Mesendoderm (in vitro differentiated cells): ENCODE measurements at regions not wholly inside any gene's neighbourhood (a gene's known extent, or its start where the extent isn't known, plus 50 kb on each side); places are given as distances from the start of the nearest gene placed in this dataset.

ENCODE experiments used
- DNase-seq: peaks from one replicate; pipeline ENCODE4 v3.0.0; 2013
- H2AK5ac ChIP-seq: 2 replicates; pipeline ENCODE4 v1.6.1; 2013; ENCODE audit warnings: low read length, inconsistent platforms
- H2BK120ac ChIP-seq: 2 replicates; pipeline ENCODE4 v1.6.1; 2013; ENCODE audit warnings: low read depth, mild to moderate bottlenecking, low read length, moderate library complexity, mixed read lengths
- H2BK15ac ChIP-seq: replicated peaks from 2 replicates; pipeline ENCODE4 v1.6.1; 2013; ENCODE audit warnings: low read depth, mild to moderate bottlenecking, moderate library complexity
- H2BK5ac ChIP-seq: 2 replicates; pipeline ENCODE4 v1.6.1; 2013; ENCODE audit warnings: low read length, inconsistent platforms
- H3K18ac ChIP-seq: 2 replicates; pipeline ENCODE4 v1.6.1; 2013; ENCODE audit warnings: mild to moderate bottlenecking, low read length, mixed read lengths
- H3K23ac ChIP-seq: one replicate; pipeline ENCODE4 v1.6.1; 2013; ENCODE audit warnings: low read length
- H3K27ac ChIP-seq: 2 replicates; pipeline ENCODE4 v1.5.1; 2013; ENCODE audit warnings: low read depth, mild to moderate bottlenecking, inconsistent platforms, low read length, moderate library complexity
- H3K27me3 ChIP-seq: 2 replicates; pipeline ENCODE4 v1.6.1; 2013; ENCODE audit warnings: low read length, control low read depth, mild to moderate bottlenecking, inconsistent platforms; ENCODE audit not compliant: insufficient read depth, poor library complexity
- H3K36me3 ChIP-seq: 2 replicates; pipeline ENCODE4 v1.6.1; 2013; ENCODE audit warnings: low read length, inconsistent platforms; ENCODE audit not compliant: control insufficient read depth, insufficient read depth
- H3K4ac ChIP-seq: one replicate; pipeline ENCODE4 v1.6.1; 2013; ENCODE audit warnings: low read depth, mild to moderate bottlenecking, low read length, moderate library complexity
- H3K4me1 ChIP-seq: 2 replicates; pipeline ENCODE4 v1.6.1; 2013; ENCODE audit warnings: low read depth, low read length, inconsistent platforms; ENCODE audit not compliant: control insufficient read depth
- H3K4me2 ChIP-seq: 2 replicates; pipeline ENCODE4 v1.6.1; 2013; ENCODE audit warnings: low read length
- H3K4me3 ChIP-seq: 2 replicates; pipeline ENCODE4 v1.5.1; 2013; ENCODE audit warnings: mild to moderate bottlenecking, low read length
- H3K56ac ChIP-seq: one replicate; pipeline ENCODE4 v1.6.1; 2013; ENCODE audit warnings: low read length
- H3K79me1 ChIP-seq: 2 replicates; pipeline ENCODE4 v1.6.1; 2013; ENCODE audit warnings: low read length, inconsistent platforms
- H3K79me2 ChIP-seq: 2 replicates; pipeline ENCODE4 v1.6.1; 2013; ENCODE audit warnings: mild to moderate bottlenecking, low read length; ENCODE audit not compliant: control insufficient read depth, insufficient read depth
- H3K9ac ChIP-seq: 2 replicates; pipeline ENCODE4 v1.6.1; 2013; ENCODE audit warnings: low read length, inconsistent platforms
- H4K5ac ChIP-seq: one replicate; pipeline ENCODE4 v1.6.1; 2013; ENCODE audit warnings: low read length
- H4K8ac ChIP-seq: one replicate; pipeline ENCODE4 v1.6.1; 2013; ENCODE audit warnings: low read depth, mild to moderate bottlenecking, control low read depth, low read length, moderate library complexity
- WGBS: extraction: QIAGEN DNeasy Blood & Tissue Kit; methylation state at CpG from one replicate; pipeline ENCODE4 v1.1.7; 2013; ENCODE audit warnings: low lambda C conversion rate, missing lambda C conversion rate; ENCODE audit not compliant: insufficient coverage; ENCODE audit errors: extremely low coverage; 5-methylcytosine and 5-hydroxymethylcytosine counted together

- Histone ChIP-seq H3K4me1 (no peaks in the 10 kb centered on the region), H3K23ac (no peak overlapping the region)
Measured at GRCh38 chr16:80034469-80034826, 433.9 kb upstream of the MAF start.

GRCh38 chr16:80033783-80034468 is 433.4 kb upstream of the MAF start:
- no peak overlapping the region for H3K4me2 ChIP-seq
- H3K18ac ChIP-seq, result no peak overlapping the region
- DNase-seq, result no peak
- no peaks in the 10 kb centered on the region for H3K4me1 ChIP-seq
- no peak overlapping the region for H2BK120ac ChIP-seq
- no peak overlapping the region for H3K23ac ChIP-seq
- no peak overlapping the region for H3K9ac ChIP-seq
- H3K4ac ChIP-seq, result no peak overlapping the region
- no peaks in the 10 kb centered on the region for H3K27me3 ChIP-seq
- no CpG with 5 or more reads among the region's 3 CpGs for WGBS
- no peaks in the 10 kb centered on the region for H3K79me1 ChIP-seq
- H4K8ac ChIP-seq, result no peak overlapping the region
- H4K5ac ChIP-seq, result no peak overlapping the region
- H2BK15ac ChIP-seq, result no peak overlapping the region
- H3K36me3 ChIP-seq, result no peaks in the 10 kb centered on the region
- no peak overlapping the region for H2BK5ac ChIP-seq
- no peak overlapping the region for H3K56ac ChIP-seq
- H3K4me3 ChIP-seq, result no peak overlapping the region
- no peaks in the 10 kb centered on the region for H3K79me2 ChIP-seq
- no peak overlapping the region for H2AK5ac ChIP-seq
- no peak overlapping the region for H3K27ac ChIP-seq

More at GRCh38 chr16:80034469-80034826, 433.9 kb upstream of the MAF start:
- no peak overlapping the region for H4K8ac ChIP-seq
- no peaks in the 10 kb centered on the region for H3K79me1 ChIP-seq
- H3K4ac ChIP-seq, result no peak overlapping the region
- H3K56ac ChIP-seq, result no peak overlapping the region
- H2BK15ac ChIP-seq, result no peak overlapping the region
- no CpG with 5 or more reads among the region's 4 CpGs for WGBS
- no peak overlapping the region for H3K9ac ChIP-seq
- H3K27me3 ChIP-seq, result no peaks in the 10 kb centered on the region
- no peak for DNase-seq
- no peak overlapping the region for H2AK5ac ChIP-seq
- no peaks in the 10 kb centered on the region for H3K79me2 ChIP-seq
- H3K18ac ChIP-seq, result no peak overlapping the region
- no peak overlapping the region for H2BK5ac ChIP-seq
- no peaks in the 10 kb centered on the region for H3K36me3 ChIP-seq
- H3K27ac ChIP-seq, result no peak overlapping the region
- H3K4me2 ChIP-seq, result no peak overlapping the region
- no peak overlapping the region for H2BK120ac ChIP-seq
- no peak overlapping the region for H4K5ac ChIP-seq
- no peak overlapping the region for H3K4me3 ChIP-seq

GRCh38 chr16:80029761-80030481 is 429.4 kb upstream of the MAF start:
- peaks cover 3% of the 10 kb centered on the region for H3K4me1 ChIP-seq
- no peaks in the 10 kb centered on the region for H3K79me1 ChIP-seq
- H3K4ac ChIP-seq, result no peak overlapping the region
- no CpG with 5 or more reads among the region's 8 CpGs for WGBS
- H3K4me2 ChIP-seq, result no peak overlapping the region
- no peaks in the 10 kb centered on the region for H3K79me2 ChIP-seq
- no peak overlapping the region for H2BK120ac ChIP-seq
- no peak overlapping the region for H2BK15ac ChIP-seq
- H4K5ac ChIP-seq, result no peak overlapping the region
- no peak overlapping the region for H3K27ac ChIP-seq
- H3K23ac ChIP-seq, result no peak overlapping the region
- H4K8ac ChIP-seq, result no peak overlapping the region
- no peak overlapping the region for H3K9ac ChIP-seq
- no peak overlapping the region for H2AK5ac ChIP-seq
- H3K56ac ChIP-seq, result no peak overlapping the region
- DNase-seq, result peak; percentile 77
- H3K36me3 ChIP-seq, result no peaks in the 10 kb centered on the region
- H3K4me3 ChIP-seq, result no peak overlapping the region
- H2BK5ac ChIP-seq, result no peak overlapping the region
- no peaks in the 10 kb centered on the region for H3K27me3 ChIP-seq
- H3K18ac ChIP-seq, result no peak overlapping the region

GRCh38 chr16:80029381-80029630 is 428.8 kb upstream of the MAF start:
- Histone ChIP-seq H3K79me1 (no peaks in the 10 kb centered on the region), H3K56ac (no peak overlapping the region), H2AK5ac (no peak overlapping the region), H4K5ac (no peak overlapping the region), H3K4ac (no peak overlapping the region), H3K23ac (no peak overlapping the region), H3K79me2 (no peaks in the 10 kb centered on the region), H3K36me3 (no peaks in the 10 kb centered on the region), H4K8ac (no peak overlapping the region), H2BK120ac (no peak overlapping the region), H2BK15ac (no peak overlapping the region), H3K4me3 (no peak overlapping the region), H3K4me2 (no peak overlapping the region), H2BK5ac (no peak overlapping the region), H3K9ac (no peak overlapping the region), H3K27ac (no peak overlapping the region), H3K27me3 (no peaks in the 10 kb centered on the region), H3K4me1 (peaks cover 3% of the 10 kb centered on the region), H3K18ac (no peak overlapping the region)
- no peak for DNase-seq
- no CpG with 5 or more reads among the region's 2 CpGs for WGBS

- Histone ChIP-seq H3K23ac (no peak overlapping the region), H3K27me3 (no peaks in the 10 kb centered on the region), H3K4me1 (peaks cover 3% of the 10 kb centered on the region), H3K4ac (no peak overlapping the region), H3K9ac (no peak overlapping the region), H3K36me3 (no peaks in the 10 kb centered on the region), H2BK120ac (no peak overlapping the region), H3K79me1 (no peaks in the 10 kb centered on the region), H4K5ac (no peak overlapping the region), H3K18ac (no peak overlapping the region), H3K56ac (no peak overlapping the region), H3K4me3 (no peak overlapping the region), H3K27ac (no peak overlapping the region), H3K4me2 (no peak overlapping the region), H2BK5ac (no peak overlapping the region), H4K8ac (no peak overlapping the region), H2BK15ac (no peak overlapping the region), H2AK5ac (no peak overlapping the region), H3K79me2 (no peaks in the 10 kb centered on the region)
- peak; percentile 93 for DNase-seq
- WGBS, result no CpG with 5 or more reads among the region's 5 CpGs
Measured at GRCh38 chr16:80028581-80029380, 428.2 kb upstream of the MAF start.
